EL (cell line): ENCODE measurements at regions not wholly inside any gene's neighbourhood (a gene's known extent, or its start where the extent isn't known, plus 50 kb on each side); places are given as distances from the start of the nearest gene placed in this dataset.
A peak's percentile ranks its signal among the peaks of the same experiment; 100 is the strongest.

ENCODE experiments used
- DNase-seq: peaks from one replicate; pipeline ENCODE4 v3.0.0-alpha.2; 2016

GRCh38 chr21:17440969-17441368, 71.9 kb upstream of the CXADR start:
- DNase-seq = no peak

DNA sequence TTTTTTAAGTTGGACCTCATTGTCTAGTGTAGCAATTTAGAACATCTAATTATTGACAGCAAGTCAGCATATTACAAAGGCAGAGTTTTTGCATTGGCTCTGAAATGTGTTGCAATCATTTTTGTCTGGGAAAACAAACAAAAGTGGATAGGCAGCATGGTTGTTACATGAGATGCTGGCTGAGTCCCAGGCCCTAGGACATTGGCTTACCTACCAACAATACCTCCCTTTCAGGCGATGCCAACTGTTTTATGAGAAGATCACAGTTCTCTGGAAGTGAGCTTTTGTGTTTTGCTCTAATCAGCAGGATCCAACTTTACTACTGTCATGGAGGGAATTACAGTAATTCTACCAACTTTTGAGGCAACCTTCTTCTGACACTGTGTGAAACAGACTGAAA, 71.5 kb upstream of the CXADR start:
- DNase-seq = no peak

- no peak for DNase-seq
These were observed 70.7 kb upstream of the CXADR start for GRCh38 chr21:17442165-17442564.

DNA sequence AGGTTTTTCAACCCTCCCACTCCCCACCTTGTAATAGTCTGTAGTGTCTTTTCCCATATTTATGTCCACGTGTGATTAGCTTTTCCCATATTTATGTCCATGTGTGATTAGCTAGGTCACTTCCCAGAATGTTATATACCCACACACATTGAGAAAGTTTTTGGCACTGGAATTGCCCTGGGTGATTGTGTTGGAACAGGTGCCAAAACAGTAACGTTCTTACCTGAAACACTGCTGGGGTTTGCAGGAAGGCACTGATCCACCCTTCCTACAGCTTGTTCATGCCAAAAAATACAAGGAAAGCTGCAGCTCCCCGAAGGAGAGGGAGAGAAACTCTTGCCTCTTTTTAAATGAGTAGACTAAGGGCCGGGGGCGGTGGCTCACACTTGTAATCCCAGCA, 68.0 kb upstream of the CXADR start:
- no peak for DNase-seq

DNA sequence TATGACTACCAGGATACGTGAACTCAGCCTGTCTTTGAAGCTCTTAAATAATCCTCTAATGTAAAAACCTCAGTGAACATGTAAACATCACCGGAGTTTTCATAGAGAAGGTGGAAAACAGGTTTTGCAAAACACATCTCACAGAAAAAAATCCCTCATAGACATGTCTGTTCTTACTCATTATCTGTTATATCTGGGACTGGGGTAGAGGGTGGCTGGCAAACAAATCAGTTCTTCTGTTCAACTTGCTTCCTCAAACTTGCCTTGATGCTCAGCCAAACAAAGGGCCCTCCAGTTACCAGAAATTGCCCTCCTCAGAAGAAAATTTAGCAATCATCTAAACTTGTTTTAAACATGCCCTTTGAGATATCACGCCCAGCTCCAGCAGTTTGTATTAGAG, 66.1 kb upstream of the CXADR start:
- no peak for DNase-seq

- DNase-seq = no peak
These were observed 63.1 kb upstream of the CXADR start for GRCh38 chr21:17449701-17450100.

- peak; percentile 69 for DNase-seq
These were observed 61.4 kb upstream of the CXADR start for GRCh38 chr21:17451364-17451891.

GRCh38 chr21:17454315-17455027, 58.4 kb upstream of the CXADR start:
- DNase-seq = peak; percentile 88

DNA sequence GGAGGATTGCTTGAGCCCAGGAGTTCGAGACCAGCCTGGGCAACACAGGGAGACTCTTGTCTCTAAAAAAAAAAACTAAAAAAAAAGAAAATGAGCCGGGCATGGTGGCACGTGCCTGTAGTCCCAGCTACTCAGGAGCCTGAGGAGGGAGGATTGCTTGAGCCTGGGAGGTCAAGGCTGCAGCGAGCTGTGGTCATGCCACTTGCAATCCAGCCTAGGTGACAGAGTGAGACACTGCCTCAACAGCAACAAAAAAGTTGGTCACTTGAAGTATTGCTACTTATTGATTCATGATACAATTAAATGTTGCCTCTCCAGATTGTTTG, 57.9 kb upstream of the CXADR start:
- DNase-seq = no peak

GRCh38 chr21:17455451-17455850, 57.4 kb upstream of the CXADR start:
- DNase-seq = no peak

DNA sequence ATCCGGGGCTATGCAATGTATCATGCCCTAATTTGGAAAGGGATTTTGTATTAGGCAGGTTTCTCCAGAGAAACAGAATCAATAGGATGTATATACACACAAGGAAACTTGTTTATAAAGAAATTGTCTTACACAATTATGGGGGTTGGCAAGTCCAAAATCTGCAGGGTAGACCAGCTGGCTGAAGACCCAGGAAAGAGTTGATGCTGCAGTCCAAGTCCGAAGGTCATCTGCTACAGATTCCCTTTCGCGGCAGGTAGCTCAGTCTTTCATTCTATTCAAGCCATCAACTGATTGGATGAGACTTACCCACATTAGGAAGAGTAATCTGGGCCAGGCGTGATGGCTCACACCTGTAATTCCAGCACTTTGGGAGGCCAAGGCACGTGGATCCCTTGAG, 54.6 kb upstream of the CXADR start:
- DNase-seq = no peak

- DNase-seq = no peak
These were observed 52.7 kb upstream of the CXADR start for GRCh38 chr21:17460094-17460493.

- DNase-seq = peak; percentile 54
These were observed 51.8 kb upstream of the CXADR start for GRCh38 chr21:17461014-17461413.

GRCh38 chr21:17461582-17461981, 51.3 kb upstream of the CXADR start:
- DNase-seq = peak; percentile 45

DNA sequence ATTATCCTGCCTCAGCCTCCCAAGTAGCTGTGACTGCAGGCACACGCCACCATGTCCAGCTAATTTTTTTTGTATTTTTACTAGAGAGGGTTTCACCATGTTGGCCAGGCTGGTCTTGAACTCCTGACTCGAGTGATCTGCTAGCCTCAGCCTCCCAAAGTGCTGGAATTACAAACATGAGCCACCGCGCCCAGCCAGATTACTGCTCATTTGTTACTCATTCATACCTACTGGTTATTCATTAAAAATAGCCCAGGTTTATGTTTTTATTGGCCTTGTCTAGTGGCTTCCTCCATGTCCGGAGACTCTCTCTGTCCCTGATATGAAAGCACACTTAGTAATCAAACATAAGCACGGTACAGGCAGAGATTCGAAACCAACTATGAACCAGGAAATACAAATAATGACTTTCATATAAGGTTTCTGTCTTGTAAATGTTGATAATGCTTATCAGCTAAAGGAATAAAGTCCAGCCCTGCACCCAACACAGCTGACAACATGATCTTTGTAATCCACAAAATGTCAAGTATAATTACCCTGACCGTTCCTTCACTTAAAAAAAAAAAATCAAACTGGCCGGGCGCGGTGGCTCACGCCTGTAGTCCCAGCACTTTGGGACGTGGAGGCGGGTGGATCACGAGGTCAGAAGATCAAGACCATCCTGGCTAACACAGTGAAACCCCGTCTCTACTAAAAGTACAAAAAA, 50.4 kb upstream of the CXADR start:
- no peak for DNase-seq
